HuH-7.5 (cell line): ENCODE measurements at regions not wholly inside any gene's neighbourhood (a gene's known extent, or its start where the extent isn't known, plus 50 kb on each side); places are given as distances from the start of the nearest gene placed in this dataset.

ENCODE experiments used
- DNase-seq: peaks from one replicate; pipeline ENCODE4 v3.0.0; 2011; ENCODE audit warnings: low spot score

- no peak for DNase-seq
These were observed 169.3 kb upstream of the LRRN1 start for GRCh38 chr3:3629911-3630310.

- no peak for DNase-seq
These were observed 170.4 kb upstream of the LRRN1 start for GRCh38 chr3:3628676-3629328.

GRCh38 chr3:3627114-3627513 is 172.1 kb upstream of the LRRN1 start:
- DNase-seq = no peak

- DNase-seq = no peak
These were observed 173.5 kb upstream of the LRRN1 start for GRCh38 chr3:3625544-3626271.

- no peak for DNase-seq
These were observed 179.4 kb upstream of the LRRN1 start for GRCh38 chr3:3619815-3620214.

- DNase-seq = no peak
These were observed 180.6 kb upstream of the LRRN1 start for GRCh38 chr3:3618623-3619022.

- no peak for DNase-seq
These were observed 183.7 kb upstream of the LRRN1 start for GRCh38 chr3:3615533-3615932.

GRCh38 chr3:3610581-3611298 is 188.5 kb upstream of the LRRN1 start:
- DNase-seq = no peak

- no peak for DNase-seq
These were observed 192.9 kb upstream of the LRRN1 start for GRCh38 chr3:3606321-3606720.

GRCh38 chr3:3605226-3605625 is 194.0 kb upstream of the LRRN1 start:
- no peak for DNase-seq

GRCh38 chr3:3603351-3603750 is 195.9 kb upstream of the LRRN1 start:
- no peak for DNase-seq

GRCh38 chr3:3600665-3601340 is 198.4 kb upstream of the LRRN1 start:
- no peak for DNase-seq

GRCh38 chr3:3599016-3599415 is 200.2 kb upstream of the LRRN1 start:
- DNase-seq = no peak

- DNase-seq = no peak
These were observed 204.2 kb upstream of the LRRN1 start for GRCh38 chr3:3594986-3595385.

GRCh38 chr3:3589715-3590130 is 209.5 kb upstream of the LRRN1 start:
- no peak for DNase-seq

- no peak for DNase-seq
These were observed 211.6 kb upstream of the LRRN1 start for GRCh38 chr3:3587647-3587972.

- DNase-seq = no peak
These were observed 212.2 kb upstream of the LRRN1 start for GRCh38 chr3:3586843-3587646.

GRCh38 chr3:3586336-3586735 is 212.9 kb upstream of the LRRN1 start:
- DNase-seq = no peak

GRCh38 chr3:3579658-3580057 is 219.6 kb upstream of the LRRN1 start:
- DNase-seq = no peak

GRCh38 chr3:3578718-3579117 is 220.5 kb upstream of the LRRN1 start:
- DNase-seq = no peak

GRCh38 chr3:3577823-3578222 is 221.4 kb upstream of the LRRN1 start:
- no peak for DNase-seq

GRCh38 chr3:3573341-3573740 is 225.9 kb upstream of the LRRN1 start:
- no peak for DNase-seq
